HG03442 (cell line): ENCODE measurements at regions not wholly inside any gene's neighbourhood (a gene's known extent, or its start where the extent isn't known, plus 50 kb on each side); places are given as distances from the start of the nearest gene placed in this dataset.
"Not testable (repeated sequence)": the region's sequence is repeated elsewhere in the genome, so short reads cannot be mapped to it uniquely, and the experiment has no call there.

Experiments used
- ATAC-seq: cut with Tn5 transposase; IDR thresholded peaks from one replicate; pipeline ENCODE4 v1.9.1; 2021; ENCODE audit warnings: mild to moderate bottlenecking, moderate library complexity; ENCODE audit not compliant: unreplicated experiment

GRCh38 chr12:94916663-94917062 lies 86.8 kb downstream of the NDUFA12 start:
- no peak for ATAC-seq

- ATAC-seq, result no peak
Measured at GRCh38 chr12:94909663-94910062, 93.8 kb downstream of the NDUFA12 start.

GRCh38 chr12:94905749-94906148 lies 97.7 kb downstream of the NDUFA12 start:
- not testable (repeated sequence) for ATAC-seq

DNA sequence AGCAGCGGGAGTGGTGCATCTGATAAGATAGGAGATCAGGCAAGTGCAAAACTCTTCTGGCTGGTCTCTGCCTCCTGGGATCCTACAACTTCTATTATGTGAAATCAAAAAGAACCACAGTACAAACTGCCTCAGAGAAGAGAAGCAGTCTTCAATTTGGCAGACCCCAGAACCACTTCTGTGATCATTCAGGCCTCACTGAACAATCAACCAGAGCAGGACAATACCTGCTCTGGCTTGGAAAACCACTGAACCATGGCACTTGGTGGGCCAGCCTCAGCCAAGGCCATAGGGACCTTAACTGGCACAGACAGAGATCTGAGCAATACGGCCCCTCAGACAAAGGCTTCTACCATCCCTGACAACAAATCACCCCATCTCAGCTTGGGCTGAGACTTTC lies 103.0 kb downstream of the NDUFA12 start:
- ATAC-seq, result no peak

GRCh38 chr12:94898388-94898787 lies 105.1 kb downstream of the NDUFA12 start:
- ATAC-seq, result no peak

GRCh38 chr12:94892544-94893267 lies 110.8 kb downstream of the NDUFA12 start:
- ATAC-seq, result no peak

DNA sequence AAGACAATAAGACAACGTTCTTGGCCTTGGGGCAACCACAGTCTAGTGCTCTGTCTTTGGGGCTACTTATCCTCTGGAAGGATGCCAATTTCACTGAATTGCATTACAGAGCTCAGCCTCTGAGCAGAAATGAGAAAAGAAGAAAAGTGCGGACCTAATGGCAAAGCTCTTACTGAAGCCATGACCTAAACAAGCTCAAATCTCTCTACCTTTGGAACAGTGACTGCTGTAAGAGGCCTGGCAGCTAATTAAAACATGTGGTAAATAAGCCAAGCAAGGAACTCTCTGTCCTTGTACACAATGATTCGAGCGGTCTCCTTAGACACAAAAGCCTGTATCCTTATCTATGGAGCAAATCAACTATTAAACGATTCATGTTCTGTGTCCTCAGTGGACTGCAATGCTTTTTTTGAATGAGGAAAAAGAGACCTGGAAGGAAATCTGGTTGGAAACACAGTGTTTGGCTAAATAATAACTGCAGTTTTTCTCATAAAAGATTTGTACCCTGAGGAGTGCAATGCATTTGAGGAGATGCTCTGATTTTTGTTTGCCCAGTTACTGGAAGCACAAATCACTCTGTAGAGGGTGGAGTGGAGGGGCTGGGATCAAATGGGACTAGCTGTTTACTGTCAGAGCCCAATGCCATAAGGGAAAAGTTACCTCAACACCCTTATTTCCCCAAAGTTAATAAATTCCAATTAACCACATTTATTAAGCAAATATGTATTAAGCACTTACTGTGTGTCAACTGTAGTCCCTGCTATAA lies 113.9 kb downstream of the NDUFA12 start:
- no peak for ATAC-seq

DNA sequence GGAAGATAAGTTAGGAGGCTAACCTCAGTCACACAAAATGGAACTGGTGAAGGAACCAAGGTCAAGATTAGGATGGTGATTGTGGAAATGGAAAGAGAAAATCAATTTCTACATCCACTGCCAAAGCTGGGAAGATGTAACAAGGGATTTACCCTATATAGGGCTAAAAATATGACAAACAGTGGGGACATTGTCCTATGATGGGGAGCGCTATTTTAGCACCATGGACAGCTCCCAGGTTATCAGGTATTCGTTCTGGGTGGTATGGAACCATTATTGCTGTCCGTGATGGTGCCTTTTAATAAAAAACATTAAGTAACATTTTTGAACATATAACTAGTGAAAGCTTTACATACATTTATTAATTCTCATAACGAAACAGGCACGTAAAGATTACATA lies 124.0 kb downstream of the NDUFA12 start:
- no peak for ATAC-seq

DNA sequence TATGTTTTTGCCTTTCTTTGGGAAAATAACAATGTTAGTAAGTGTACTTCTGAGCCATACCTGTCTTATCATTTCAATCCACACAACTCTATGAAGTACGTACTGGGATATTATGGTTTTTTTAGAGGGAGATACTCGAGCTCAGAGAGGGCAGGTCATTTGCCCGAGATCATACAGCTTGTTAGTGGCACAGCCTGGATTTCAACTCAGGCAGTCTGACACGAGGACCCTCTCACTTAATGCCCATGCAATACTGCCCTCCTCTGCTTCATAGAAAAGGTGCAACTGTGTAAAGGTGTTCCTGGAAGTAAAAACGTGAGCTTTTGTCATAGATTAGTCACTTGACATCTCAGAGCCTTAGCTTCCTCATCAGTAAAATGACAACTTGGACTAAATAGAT lies 128.0 kb downstream of the NDUFA12 start:
- ATAC-seq, result peak; percentile 40

- ATAC-seq, result no peak
Measured at GRCh38 chr12:94874518-94875302, 128.8 kb downstream of the NDUFA12 start.

- no peak for ATAC-seq
Measured at GRCh38 chr12:94873734-94874517, 129.6 kb downstream of the NDUFA12 start.

GRCh38 chr12:94872971-94873733 lies 130.3 kb downstream of the NDUFA12 start:
- ATAC-seq, result peak; percentile 77

GRCh38 chr12:94872671-94872970 lies 130.9 kb downstream of the NDUFA12 start:
- ATAC-seq, result no peak

DNA sequence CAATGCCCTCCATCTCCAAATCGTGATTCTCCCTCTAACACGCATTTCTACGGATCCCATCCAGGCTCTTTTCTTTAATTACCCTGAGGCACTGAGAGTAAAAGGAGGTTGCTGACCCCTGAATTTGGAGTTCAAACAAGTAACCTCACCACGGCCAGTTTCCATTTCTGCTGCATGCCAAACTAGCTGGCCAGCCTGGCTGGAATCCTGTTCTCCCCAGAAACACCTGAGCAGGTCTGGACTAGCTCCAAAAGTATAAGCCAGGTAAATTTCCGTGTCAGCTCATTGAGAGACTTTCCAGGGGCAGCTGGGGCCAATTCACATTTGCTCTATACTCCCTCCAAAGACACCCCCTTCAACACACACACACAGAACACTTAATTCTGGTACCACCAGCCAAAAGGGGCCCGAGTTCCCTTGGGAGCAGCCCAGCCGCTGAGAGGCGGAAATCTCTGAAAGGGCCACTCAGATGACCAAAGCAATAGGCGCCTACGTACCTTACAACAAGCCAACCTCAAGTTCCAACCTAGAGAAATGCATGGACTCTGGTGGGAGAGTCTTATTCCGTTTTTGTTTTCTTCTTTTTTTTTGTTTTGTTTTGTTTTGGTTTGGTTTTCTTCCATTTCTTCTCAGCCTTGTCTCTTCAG lies 131.4 kb downstream of the NDUFA12 start:
- ATAC-seq, result no peak

DNA sequence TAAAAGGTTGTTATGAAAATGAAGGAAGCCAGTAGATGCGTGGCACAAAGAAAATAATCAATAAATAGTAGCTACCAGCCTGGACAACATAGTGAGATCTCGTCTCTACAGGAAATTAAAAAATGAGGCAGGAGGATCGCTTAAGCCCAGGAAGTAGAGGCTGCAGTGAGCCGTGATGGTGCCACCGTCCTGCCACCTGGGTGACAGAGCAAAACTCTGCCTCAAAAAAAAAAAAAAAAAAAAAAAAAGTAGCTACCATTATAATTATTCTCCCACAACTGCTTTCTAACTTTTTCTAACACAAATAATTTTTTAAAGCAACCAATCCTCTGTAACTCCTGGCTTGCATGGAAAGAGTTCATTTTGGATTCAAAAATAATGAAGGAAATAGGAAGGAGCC lies 133.0 kb downstream of the NDUFA12 start:
- ATAC-seq, result no peak

DNA sequence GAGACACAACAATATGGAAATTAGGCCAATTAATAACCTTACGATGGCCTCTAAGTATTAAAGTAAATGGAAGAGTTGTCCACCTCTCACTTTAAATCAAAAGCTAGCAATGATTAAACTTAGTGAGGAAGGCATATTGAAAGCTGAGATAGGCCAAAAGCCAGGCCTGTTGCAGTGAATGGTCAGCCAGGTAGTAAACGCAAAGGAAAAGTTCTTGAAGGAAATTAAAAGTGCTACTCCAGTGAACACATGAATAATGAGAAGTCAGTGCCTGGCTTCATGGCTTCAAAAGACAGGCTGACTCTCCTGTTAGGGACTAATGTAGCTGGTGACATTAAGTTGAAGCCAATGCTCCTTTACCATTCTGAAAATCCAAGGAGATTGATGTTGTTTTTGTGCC lies 135.3 kb downstream of the NDUFA12 start:
- no peak for ATAC-seq

- peak; percentile 58 for ATAC-seq
Measured at GRCh38 chr12:94867066-94867855, 136.2 kb downstream of the NDUFA12 start.

GRCh38 chr12:94864987-94865386 lies 138.5 kb downstream of the NDUFA12 start:
- no peak for ATAC-seq
